PC-9 (cell line): ENCODE measurements at regions not wholly inside any gene's neighbourhood (a gene's known extent, or its start where the extent isn't known, plus 50 kb on each side); places are given as distances from the start of the nearest gene placed in this dataset.

Source experiments
- EZH2 ChIP-seq: fragments of 200-600 bp; sonication (generic); IDR thresholded peaks from 2 replicates; pipeline ENCODE4 v1.8.0; 2017; ENCODE audit warnings: antibody characterized with exemption, low read depth
- TF ChIP-seq, protein P1 (sequence below): fragments of 200-600 bp; sonication (generic); conservative IDR thresholded peaks from 2 replicates; pipeline ENCODE4 v1.6.1; 2017; ENCODE audit warnings: mixed run types, antibody characterized with exemption, mild to moderate bottlenecking, moderate library complexity

DNA sequence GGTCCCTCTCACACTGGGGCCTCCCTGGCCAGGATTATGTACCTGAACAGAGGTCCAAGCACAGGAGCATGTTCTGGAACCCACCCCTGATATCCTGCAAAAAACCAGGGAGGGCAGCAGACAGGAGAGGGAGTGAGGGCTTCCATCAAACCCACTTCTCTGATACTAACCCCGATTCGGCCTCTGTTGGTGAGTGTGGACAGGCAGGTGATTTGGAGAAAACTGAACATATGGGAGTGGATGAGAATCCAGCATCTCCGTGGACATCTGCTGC, 215.3 kb downstream of the MATN1 start:
- TF ChIP-seq, protein P1, sequence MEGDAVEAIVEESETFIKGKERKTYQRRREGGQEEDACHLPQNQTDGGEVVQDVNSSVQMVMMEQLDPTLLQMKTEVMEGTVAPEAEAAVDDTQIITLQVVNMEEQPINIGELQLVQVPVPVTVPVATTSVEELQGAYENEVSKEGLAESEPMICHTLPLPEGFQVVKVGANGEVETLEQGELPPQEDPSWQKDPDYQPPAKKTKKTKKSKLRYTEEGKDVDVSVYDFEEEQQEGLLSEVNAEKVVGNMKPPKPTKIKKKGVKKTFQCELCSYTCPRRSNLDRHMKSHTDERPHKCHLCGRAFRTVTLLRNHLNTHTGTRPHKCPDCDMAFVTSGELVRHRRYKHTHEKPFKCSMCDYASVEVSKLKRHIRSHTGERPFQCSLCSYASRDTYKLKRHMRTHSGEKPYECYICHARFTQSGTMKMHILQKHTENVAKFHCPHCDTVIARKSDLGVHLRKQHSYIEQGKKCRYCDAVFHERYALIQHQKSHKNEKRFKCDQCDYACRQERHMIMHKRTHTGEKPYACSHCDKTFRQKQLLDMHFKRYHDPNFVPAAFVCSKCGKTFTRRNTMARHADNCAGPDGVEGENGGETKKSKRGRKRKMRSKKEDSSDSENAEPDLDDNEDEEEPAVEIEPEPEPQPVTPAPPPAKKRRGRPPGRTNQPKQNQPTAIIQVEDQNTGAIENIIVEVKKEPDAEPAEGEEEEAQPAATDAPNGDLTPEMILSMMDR, result no peak
- TF ChIP-seq EZH2, result no peak
